Keratinocyte (primary cell): ENCODE measurements at regions not wholly inside any gene's neighbourhood (a gene's known extent, or its start where the extent isn't known, plus 50 kb on each side); places are given as distances from the start of the nearest gene placed in this dataset.
"Not testable (repeated sequence)": the region's sequence is repeated elsewhere in the genome, so short reads cannot be mapped to it uniquely, and the experiment has no call there.

ENCODE experiments used
- DNase-seq: peaks from one replicate; pipeline ENCODE4 v3.0.0-alpha.2; 2011; ENCODE audit warnings: low read depth, missing footprints, low spot score
- FAIRE-seq: peaks from 2 replicates; lab custom pipeline; 2011; peaks lifted over from hg19 to GRCh38; lab: Jason Lieb, UNC
- H2AFZ ChIP-seq: 2 replicates; pipeline ENCODE4 v1.6.0; 2012; ENCODE audit warnings: low read length, control low read depth, inconsistent platforms; ENCODE audit not compliant: control insufficient read depth
- H3K27ac ChIP-seq: 2 replicates; pipeline ENCODE4 v1.5.1; 2011; ENCODE audit warnings: low read length; ENCODE audit not compliant: control insufficient read depth, insufficient read depth
- H3K27me3 ChIP-seq: 3 replicates; pipeline ENCODE4 v1.6.0; 2011; ENCODE audit warnings: low read length; ENCODE audit not compliant: control insufficient read depth, insufficient read depth; ENCODE audit errors: extremely low read depth
- H3K36me3 ChIP-seq, 2 experiments: 2 replicates in 1 of 2; 3 replicates in 1 of 2; pipeline ENCODE4 v1.5.1; 2011; ENCODE audit warnings: low read length in 2 of 2, mild to moderate bottlenecking in 1 of 2; ENCODE audit not compliant: control insufficient read depth in 2 of 2, insufficient read depth in 2 of 2; ENCODE audit errors: extremely low read depth in 1 of 2
- H3K4me1 ChIP-seq: 3 replicates; pipeline ENCODE4 v1.5.1; 2011; ENCODE audit warnings: low read length; ENCODE audit not compliant: control insufficient read depth, insufficient read depth; ENCODE audit errors: extremely low read depth
- H3K4me2 ChIP-seq: 3 replicates; pipeline ENCODE4 v1.6.0; 2011; ENCODE audit warnings: low read depth, low read length; ENCODE audit not compliant: control insufficient read depth, insufficient read depth; ENCODE audit errors: extremely low read depth
- H3K4me3 ChIP-seq, 3 experiments: fragments of 200-600 bp in 1 of 3; sonication (generic) in 1 of 3; 2 replicates in 2 of 3; 3 replicates in 1 of 3; pipeline ENCODE4 v1.5.1; 2011 to 2016; ENCODE audit warnings: low read length in 3 of 3, mild to moderate bottlenecking in 3 of 3, control low read depth in 2 of 3, inconsistent platforms in 1 of 3, low read depth in 1 of 3, mixed read lengths in 1 of 3, mixed run types in 1 of 3, moderate library complexity in 1 of 3; ENCODE audit not compliant: control insufficient read depth in 2 of 3, insufficient read depth in 2 of 3; ENCODE audit errors: extremely low read depth in 1 of 3
- H3K79me2 ChIP-seq: 2 replicates; pipeline ENCODE4 v1.6.0; 2012; ENCODE audit warnings: low read length; ENCODE audit not compliant: control insufficient read depth, insufficient read depth
- H3K9ac ChIP-seq: 3 replicates; pipeline ENCODE4 v1.6.0; 2011; ENCODE audit warnings: low read length; ENCODE audit not compliant: control insufficient read depth, insufficient read depth; ENCODE audit errors: extremely low read depth
- H3K9me1 ChIP-seq: 3 replicates; pipeline ENCODE4 v1.6.0; 2011; ENCODE audit warnings: low read length; ENCODE audit not compliant: control insufficient read depth, insufficient read depth; ENCODE audit errors: extremely low read depth
- H3K9me3 ChIP-seq: 2 replicates; pipeline ENCODE4 v1.5.1; 2012; ENCODE audit warnings: low read depth, low read length; ENCODE audit not compliant: control insufficient read depth
- H4K20me1 ChIP-seq: 3 replicates; pipeline ENCODE4 v1.6.0; 2011; ENCODE audit warnings: low read length; ENCODE audit not compliant: control insufficient read depth, insufficient read depth; ENCODE audit errors: extremely low read depth
- EZH2 ChIP-seq: IDR thresholded peaks from one replicate; pipeline ENCODE4 v1.6.1; 2012; ENCODE audit warnings: inconsistent platforms, mild to moderate bottlenecking, low read length, moderate library complexity
- dilution Hi-C: fragments of 300-500 bp; cut with MboI; formaldehyde crosslinking; loops from one replicate; pipeline ENCODE4 v1.7.0; 2020; ENCODE audit warnings: low sequenced_read_pairs; ENCODE audit not compliant: extremely low pct_ligation_motif_present
- TF ChIP-seq, protein P1 (sequence below), 3 experiments: IDR thresholded peaks in 1 of 3; conservative IDR thresholded peaks in 1 of 3; optimal IDR thresholded peaks in 1 of 3; 2 replicates in 2 of 3; 3 replicates in 1 of 3; pipeline versions ENCODE3 to v1.5.1; 2011; ENCODE audit warnings: low read length in 3 of 3, mild to moderate bottlenecking in 3 of 3, moderate library complexity in 2 of 3, control low read depth in 1 of 3, inconsistent platforms in 1 of 3; ENCODE audit not compliant: insufficient read depth in 2 of 3; ENCODE audit errors: extremely low read depth in 1 of 3

DNA sequence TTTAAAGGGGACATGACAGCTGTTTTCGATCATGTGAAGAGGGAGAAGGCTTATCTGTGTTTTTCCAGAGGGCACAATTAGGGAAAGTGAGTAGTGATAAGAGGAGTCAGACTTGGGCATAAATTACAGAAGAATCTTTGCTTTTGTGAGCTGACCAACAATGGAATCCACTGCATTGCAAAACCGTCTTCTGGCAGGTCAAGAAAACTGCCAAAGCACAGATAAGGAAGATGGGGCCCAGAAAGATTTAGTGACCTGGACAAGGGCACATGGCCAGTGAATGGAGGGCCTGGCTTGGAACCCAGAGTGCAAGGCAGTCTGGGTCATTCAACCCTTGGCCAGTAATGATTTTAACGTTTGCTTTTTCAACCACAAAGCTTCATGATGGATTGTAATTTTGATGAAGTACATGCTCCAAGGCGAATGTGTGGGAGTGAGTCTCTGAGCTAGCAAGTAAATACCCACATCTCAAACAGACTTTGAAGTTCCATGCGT lies 153.2 kb upstream of the MAST4 start:
- Histone ChIP-seq H3K4me2 (no peak overlapping the region), H3K9me3 (no peaks in the 10 kb centered on the region), H3K79me2 (no peaks in the 10 kb centered on the region), H3K4me1 (no peaks in the 10 kb centered on the region), H3K27ac (no peak overlapping the region), H3K27me3 (no peaks in the 10 kb centered on the region), H3K9ac (no peak overlapping the region), H2AFZ (no peak overlapping the region), H4K20me1 (no peaks in the 10 kb centered on the region), H3K4me3 (no peak overlapping the region), H3K9me1 (no peaks in the 10 kb centered on the region), H3K36me3 (no peaks in the 10 kb centered on the region)
- DNase-seq (no peak), FAIRE-seq (no peak)
- TF ChIP-seq, protein P1, sequence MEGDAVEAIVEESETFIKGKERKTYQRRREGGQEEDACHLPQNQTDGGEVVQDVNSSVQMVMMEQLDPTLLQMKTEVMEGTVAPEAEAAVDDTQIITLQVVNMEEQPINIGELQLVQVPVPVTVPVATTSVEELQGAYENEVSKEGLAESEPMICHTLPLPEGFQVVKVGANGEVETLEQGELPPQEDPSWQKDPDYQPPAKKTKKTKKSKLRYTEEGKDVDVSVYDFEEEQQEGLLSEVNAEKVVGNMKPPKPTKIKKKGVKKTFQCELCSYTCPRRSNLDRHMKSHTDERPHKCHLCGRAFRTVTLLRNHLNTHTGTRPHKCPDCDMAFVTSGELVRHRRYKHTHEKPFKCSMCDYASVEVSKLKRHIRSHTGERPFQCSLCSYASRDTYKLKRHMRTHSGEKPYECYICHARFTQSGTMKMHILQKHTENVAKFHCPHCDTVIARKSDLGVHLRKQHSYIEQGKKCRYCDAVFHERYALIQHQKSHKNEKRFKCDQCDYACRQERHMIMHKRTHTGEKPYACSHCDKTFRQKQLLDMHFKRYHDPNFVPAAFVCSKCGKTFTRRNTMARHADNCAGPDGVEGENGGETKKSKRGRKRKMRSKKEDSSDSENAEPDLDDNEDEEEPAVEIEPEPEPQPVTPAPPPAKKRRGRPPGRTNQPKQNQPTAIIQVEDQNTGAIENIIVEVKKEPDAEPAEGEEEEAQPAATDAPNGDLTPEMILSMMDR (optimal IDR thresholded peaks at IDR 0.05 in 1 of 3, IDR thresholded peaks at IDR 0.05 in 1 of 3, conservative IDR thresholded peaks at IDR 0.05 in 1 of 3; ENCODE audit: extremely low read depth in 1 of 3, insufficient read depth in 2 of 3, low read length in 3 of 3): no peak
- no peak for TF ChIP-seq EZH2
- dilution Hi-C loops: no loop called here

DNA sequence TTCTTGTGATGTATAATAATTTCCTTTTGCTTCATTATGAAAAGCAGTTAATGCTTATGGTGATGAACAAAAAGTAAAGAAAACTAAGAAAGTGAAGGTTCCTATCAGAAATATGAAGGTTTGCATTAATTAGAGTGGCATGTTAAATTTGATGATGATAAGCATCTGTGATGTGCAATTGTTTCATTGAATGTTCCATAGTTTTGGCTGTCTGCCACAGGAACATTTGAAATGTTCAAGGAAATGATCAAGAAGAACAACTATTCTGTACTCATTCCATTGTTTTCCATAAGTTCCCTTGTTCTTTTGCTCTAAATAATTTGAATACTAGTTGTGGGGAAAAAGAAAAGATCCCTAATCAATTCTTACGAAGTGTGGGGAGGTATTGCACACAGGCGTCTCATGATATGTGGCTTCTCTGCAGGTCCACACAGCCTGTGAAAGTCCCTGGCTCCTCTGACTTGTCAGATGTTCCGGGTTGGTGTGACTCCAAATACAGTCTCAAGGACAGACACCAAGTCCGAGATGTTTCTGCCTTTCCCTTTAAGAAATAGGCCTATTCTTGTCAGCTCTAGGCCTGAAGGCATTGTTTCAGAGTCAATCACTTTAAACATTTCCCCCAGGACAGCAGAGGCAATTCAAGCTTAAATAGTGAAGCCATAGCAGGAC lies 152.6 kb upstream of the MAST4 start:
- Histone ChIP-seq H3K4me1 (no peaks in the 10 kb centered on the region), H3K4me2 (no peak overlapping the region), H3K4me3 (no peak overlapping the region), H3K9me1 (no peaks in the 10 kb centered on the region), H3K27ac (no peak overlapping the region), H3K9me3 (no peaks in the 10 kb centered on the region), H3K79me2 (no peaks in the 10 kb centered on the region), H3K9ac (no peak overlapping the region), H3K36me3 (no peaks in the 10 kb centered on the region), H4K20me1 (no peaks in the 10 kb centered on the region), H3K27me3 (no peaks in the 10 kb centered on the region), H2AFZ (no peak overlapping the region)
- no peak for TF ChIP-seq EZH2
- TF ChIP-seq, protein P1 (optimal IDR thresholded peaks at IDR 0.05 in 1 of 3, IDR thresholded peaks at IDR 0.05 in 1 of 3, conservative IDR thresholded peaks at IDR 0.05 in 1 of 3; ENCODE audit: extremely low read depth in 1 of 3, insufficient read depth in 2 of 3, low read length in 3 of 3): no peak
- FAIRE-seq (no peak), DNase-seq (no peak)
- dilution Hi-C loops: no loop called here

DNA sequence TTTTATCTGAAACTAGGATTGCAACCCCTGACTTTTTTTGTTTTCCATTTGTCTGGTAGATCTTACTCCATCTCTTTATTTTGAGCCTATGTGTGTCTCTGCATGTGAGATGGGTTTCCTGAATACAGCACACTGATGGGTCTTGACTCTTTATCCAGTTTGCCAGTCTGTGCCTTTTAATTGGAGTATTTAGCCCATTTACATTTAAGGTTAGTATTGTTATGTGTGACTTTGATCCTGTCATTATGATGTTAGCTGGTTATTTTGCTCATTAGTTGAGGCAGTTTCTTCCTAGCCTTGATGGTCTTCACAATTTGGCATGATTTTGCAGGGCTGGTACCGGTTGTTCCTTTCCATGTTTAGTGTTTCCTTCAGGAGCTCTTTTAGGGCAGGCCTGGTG lies 148.1 kb upstream of the MAST4 start:
- H3K4me2 ChIP-seq, H3K9me1 ChIP-seq, FAIRE-seq, H3K27ac ChIP-seq, H3K4me3 ChIP-seq, H3K27me3 ChIP-seq, H3K4me1 ChIP-seq, H4K20me1 ChIP-seq, dilution Hi-C loops, H3K9me3 ChIP-seq, H3K79me2 ChIP-seq, H3K9ac ChIP-seq, DNase-seq, H3K36me3 ChIP-seq, H2AFZ ChIP-seq: not testable (repeated sequence)
